Fibroblast of skin of right quadriceps (primary cell): ENCODE measurements at regions not wholly inside any gene's neighbourhood (a gene's known extent, or its start where the extent isn't known, plus 50 kb on each side); places are given as distances from the start of the nearest gene placed in this dataset.

Experiments
- DNase-seq: peaks from one replicate; pipeline ENCODE4 v3.0.0-alpha.2; 2013

DNA sequence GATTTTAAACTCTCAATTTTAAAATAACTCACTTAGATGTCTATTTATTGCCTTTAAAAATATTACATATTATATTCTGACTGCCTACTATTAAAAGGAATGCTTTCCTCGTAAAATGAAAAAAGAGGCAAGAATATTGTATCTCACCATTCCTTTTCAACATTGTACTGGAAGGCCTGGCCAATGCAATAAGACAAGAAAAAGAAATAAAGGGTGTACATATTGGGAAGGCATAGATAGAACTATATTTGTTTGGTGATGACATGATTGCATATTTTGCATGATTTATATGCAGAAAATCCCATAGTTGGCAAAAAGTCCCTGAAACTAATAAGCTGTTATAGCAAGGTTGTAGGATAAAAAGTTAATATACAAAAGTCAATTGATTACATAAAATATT lies 474.6 kb upstream of the ATP2B1 start:
- DNase-seq: no peak

GRCh38 chr12:90181216-90181615 lies 472.6 kb upstream of the ATP2B1 start:
- no peak for DNase-seq

GRCh38 chr12:90174956-90175355 lies 466.3 kb upstream of the ATP2B1 start:
- DNase-seq: no peak

- DNase-seq: peak; percentile 14
Measured at GRCh38 chr12:90174198-90174510, 465.5 kb upstream of the ATP2B1 start.

- DNase-seq: no peak
Measured at GRCh38 chr12:90173499-90174197, 465.0 kb upstream of the ATP2B1 start.

DNA sequence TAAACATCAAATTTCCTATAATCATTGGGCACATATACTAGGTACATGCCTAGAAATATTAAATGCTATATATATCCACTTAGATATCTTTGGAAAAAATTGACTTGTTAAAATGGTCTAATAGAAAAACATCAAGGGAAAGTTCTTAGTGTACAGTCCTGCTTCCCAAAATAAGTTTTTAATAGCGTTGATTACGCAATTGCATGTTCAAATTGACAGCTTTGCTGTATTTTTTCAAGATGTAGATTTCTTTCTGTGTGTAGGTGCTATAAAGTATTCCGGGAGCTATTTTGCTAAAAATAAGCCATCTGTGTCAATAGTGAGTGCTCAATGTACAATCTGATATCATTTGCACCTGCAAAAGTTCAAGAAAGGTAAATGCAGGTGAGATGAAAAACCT lies 463.9 kb upstream of the ATP2B1 start:
- no peak for DNase-seq

DNA sequence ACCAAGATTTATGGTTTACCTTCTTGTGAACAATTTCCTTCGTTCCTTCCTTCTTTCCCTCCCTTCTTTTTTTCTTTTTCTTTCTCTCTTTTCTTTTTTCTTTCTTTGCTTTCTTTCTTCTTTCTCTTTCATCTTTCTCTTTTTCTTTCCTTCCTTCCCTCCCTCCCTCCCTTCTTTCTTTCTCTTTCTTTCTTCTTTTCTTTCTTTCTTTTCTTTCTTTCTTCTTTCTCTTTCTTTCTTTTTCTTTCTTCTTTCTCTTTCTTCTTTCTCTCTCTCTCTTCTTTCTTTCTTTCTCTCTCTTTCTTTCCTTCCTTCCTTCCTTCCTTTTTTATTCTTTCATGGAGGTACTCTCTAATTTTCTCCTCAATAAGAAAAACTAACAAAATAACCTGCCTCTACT lies 462.1 kb upstream of the ATP2B1 start:
- no peak for DNase-seq

GRCh38 chr12:90167518-90168208 lies 459.0 kb upstream of the ATP2B1 start:
- no peak for DNase-seq

GRCh38 chr12:90166671-90167070 lies 458.0 kb upstream of the ATP2B1 start:
- DNase-seq: no peak

- DNase-seq: no peak
Measured at GRCh38 chr12:90166012-90166411, 457.4 kb upstream of the ATP2B1 start.

DNA sequence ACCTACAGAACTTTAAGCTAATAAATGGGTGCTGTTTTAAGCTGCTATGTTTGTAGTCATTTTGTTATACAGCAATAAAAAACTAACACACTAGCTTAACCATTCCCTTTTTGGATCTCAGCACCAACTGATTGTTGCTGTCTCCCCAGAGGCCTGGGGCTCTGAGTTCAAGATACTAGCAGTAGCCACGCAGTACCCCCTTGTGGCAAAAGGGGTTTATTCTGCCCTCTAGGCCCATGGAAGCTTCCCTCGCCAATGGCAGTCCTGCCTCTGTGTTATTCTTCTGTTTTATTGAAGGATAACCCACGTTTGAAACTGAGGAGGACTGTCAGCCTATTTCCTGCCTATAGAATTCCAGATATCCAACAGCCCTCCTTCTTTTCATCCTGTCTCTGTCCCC lies 455.3 kb upstream of the ATP2B1 start:
- DNase-seq: no peak

DNA sequence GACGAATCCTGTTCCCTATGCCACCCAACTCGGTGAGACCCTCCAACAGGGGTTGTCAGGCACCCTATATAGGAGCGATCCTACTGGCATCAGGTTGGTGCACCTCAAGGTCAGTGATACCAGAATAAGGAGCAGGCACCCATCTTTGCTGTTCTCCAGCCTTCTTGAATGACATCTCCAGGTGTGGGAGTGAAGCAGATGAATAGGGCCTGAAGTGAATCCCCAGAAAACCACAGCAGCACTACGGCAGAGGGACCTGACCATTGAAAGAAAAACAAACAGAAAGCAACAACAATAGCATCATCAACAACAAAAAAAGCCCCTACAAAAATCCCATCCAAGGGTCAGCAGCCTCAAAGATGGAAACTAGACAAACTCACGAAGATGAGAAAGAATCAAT lies 445.2 kb upstream of the ATP2B1 start:
- no peak for DNase-seq

- no peak for DNase-seq
Measured at GRCh38 chr12:90152897-90153624, 444.4 kb upstream of the ATP2B1 start.

DNA sequence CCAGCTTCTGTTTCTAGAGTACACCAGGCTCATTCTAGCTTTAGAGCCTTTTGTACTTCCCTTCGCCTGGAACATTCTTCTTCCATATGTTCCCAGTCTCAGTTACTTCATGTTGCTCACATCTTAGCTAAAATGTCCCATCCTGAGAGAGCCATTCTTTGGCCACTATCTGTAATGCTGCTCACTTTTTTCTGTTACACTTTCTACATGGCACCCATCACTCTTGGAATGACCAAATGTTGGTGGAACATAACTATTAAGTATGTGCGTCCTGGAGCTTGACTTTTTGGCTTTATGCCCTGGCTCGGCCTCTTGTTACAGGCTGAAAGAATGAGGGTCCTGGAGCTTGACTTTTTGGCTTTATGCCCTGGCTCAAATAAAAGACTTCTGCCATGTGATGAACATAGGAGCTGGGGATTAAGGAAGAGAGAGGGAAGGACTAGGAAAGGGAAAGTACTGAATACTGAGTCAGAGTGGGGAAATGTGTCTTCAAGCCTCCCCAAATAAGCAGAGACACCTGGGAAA lies 442.9 kb upstream of the ATP2B1 start:
- no peak for DNase-seq

DNA sequence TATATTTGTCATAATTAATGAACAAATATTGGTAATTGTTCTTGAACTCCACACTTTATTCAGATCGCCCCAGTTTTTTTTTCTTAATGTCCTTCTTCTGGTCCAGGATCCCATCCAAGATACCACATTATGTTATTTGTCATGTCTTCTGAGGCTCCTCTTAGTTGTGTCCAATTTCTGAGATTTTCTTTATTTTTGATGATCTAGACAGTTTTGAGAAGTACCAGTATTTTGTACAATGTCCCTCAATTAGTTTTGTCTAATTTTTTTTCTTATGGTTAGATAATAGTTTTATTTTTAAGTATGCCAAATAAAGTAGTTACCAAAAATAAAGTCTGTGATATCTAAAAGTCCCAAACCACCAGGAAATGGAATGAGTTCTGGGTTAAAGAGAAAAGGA lies 440.8 kb upstream of the ATP2B1 start:
- DNase-seq: no peak

- DNase-seq: no peak
Measured at GRCh38 chr12:90129366-90130030, 420.9 kb upstream of the ATP2B1 start.

DNA sequence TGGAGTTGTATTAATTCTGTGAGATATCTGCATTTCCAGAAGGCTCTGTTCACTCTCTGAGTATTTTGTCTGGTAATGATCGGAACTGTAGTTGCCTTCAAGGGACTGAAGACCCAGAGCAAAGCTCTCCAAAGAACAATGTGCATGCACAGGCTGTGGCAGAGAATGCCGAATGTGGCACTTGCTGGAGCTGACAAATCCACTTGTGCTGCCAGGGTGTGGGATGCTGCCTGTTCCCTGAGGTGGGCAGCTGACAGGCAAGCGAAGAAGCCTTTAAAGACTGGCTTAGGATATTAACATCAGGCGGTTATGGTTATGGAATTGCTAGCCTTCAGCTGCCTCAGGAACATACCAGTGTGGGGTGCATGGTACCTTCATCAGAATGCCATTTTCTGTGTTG lies 419.9 kb upstream of the ATP2B1 start:
- no peak for DNase-seq

GRCh38 chr12:90126125-90126524 lies 417.5 kb upstream of the ATP2B1 start:
- no peak for DNase-seq

DNA sequence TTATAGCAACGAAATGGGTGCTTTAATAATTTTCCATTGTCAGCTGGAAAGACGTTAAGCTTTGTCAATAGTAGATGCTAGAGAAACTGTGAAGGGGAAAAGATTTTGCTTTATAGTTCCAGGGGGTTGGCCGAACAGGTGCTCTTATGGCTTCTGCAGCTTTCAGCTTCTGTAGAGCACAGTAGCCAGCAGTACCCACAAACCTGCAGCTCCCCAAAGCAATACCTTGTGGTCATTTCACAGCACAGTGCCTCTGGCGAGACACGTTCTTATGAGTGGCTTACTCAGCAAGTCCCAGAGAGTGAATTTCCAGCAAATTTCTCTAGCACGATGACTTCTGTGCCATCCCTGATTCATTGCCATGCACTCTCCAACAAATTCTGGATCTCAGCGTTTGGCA lies 416.3 kb upstream of the ATP2B1 start:
- DNase-seq: no peak

GRCh38 chr12:90124289-90124688 lies 415.7 kb upstream of the ATP2B1 start:
- DNase-seq: peak; percentile 11

DNA sequence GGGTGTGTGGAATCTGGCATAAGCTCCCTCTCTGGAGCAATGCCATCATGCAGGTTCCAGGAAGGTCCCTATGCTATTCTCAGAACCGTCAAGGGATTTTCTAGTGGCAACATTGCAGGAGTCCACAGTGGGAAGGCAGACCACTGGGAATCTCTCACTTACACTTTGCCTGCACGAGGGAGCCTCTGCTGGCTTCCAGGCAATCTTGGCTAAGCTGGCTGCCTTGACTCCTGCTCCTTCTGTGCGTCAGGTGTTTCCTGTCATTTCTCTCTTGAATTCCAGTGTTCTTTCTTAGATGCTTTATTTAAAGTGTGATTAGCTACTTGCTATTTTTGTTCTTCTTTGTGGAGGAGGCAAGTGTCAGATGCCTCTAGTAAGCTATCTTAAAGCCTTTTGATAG lies 414.0 kb upstream of the ATP2B1 start:
- no peak for DNase-seq

DNA sequence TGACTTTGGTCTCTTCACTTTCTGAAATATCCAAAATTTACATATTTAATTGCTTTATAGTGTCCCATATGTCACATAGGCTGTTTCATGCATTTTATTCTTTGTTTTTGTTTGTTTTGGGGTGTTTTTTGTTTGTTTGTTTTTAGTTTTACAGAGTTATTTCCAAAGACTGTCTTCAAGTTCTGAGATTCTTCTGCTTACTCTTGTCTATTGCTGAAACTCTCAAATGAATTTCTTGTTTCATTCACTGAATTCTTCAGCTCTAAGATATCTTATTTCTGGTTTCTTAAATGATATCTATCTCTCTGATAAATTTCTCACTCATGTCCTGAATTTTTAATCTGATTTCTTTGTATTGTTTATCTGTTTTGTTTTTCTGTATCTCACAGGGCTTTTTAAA lies 412.0 kb upstream of the ATP2B1 start:
- DNase-seq: no peak

DNA sequence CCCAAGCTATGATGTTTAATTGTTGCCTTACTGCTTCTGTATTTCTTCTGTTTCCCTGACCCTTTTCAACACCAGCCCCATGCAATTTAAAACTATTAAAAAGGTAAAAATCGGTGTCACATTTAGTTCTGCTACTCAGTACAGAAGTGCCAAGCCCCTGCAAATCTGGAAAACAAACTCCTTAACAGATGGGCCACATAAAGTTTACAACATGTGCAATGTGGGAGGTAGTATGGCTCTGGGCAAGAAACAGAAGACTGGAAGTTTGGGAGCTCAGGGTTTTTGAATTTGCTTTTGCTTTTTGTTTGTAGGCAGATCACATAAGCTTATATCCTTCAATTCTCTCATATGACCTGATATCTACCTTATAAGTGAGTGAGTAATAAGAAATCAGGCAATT lies 404.0 kb upstream of the ATP2B1 start:
- DNase-seq: no peak
